Neuronal stem cell (in vitro differentiated cells): ENCODE measurements at regions not wholly inside any gene's neighbourhood (a gene's known extent, or its start where the extent isn't known, plus 50 kb on each side); places are given as distances from the start of the nearest gene placed in this dataset.

ENCODE experiments used
- DNase-seq: peaks from one replicate; pipeline ENCODE4 v3.0.0-alpha.2; 2013; ENCODE audit warnings: low spot score
- H2AFZ ChIP-seq: one replicate; pipeline ENCODE4 v1.6.1; 2013; ENCODE audit warnings: mild to moderate bottlenecking, low read length, inconsistent platforms
- H2AK5ac ChIP-seq: 2 replicates; pipeline ENCODE4 v1.6.1; 2013; ENCODE audit warnings: low read depth, mild to moderate bottlenecking, inconsistent platforms, low read length, moderate library complexity, mixed read lengths
- H2BK120ac ChIP-seq: 2 replicates; pipeline ENCODE4 v1.6.1; 2013; ENCODE audit warnings: low read depth, mild to moderate bottlenecking, inconsistent platforms, low read length, moderate library complexity, mixed read lengths
- H2BK12ac ChIP-seq: one replicate; pipeline ENCODE4 v1.6.1; 2013; ENCODE audit warnings: low read length, inconsistent platforms
- H2BK15ac ChIP-seq: 2 replicates; pipeline ENCODE4 v1.6.1; 2013; ENCODE audit warnings: mild to moderate bottlenecking, low read length, inconsistent platforms, mixed read lengths
- H2BK5ac ChIP-seq: one replicate; pipeline ENCODE4 v1.6.1; 2013; ENCODE audit warnings: inconsistent platforms, mild to moderate bottlenecking, low read length, moderate library complexity
- H3K14ac ChIP-seq: one replicate; pipeline ENCODE4 v1.6.1; 2013; ENCODE audit warnings: low read length, inconsistent platforms
- H3K18ac ChIP-seq: 2 replicates; pipeline ENCODE4 v1.6.1; 2013; ENCODE audit warnings: low read length, inconsistent platforms
- H3K23ac ChIP-seq: 2 replicates; pipeline ENCODE4 v1.6.1; 2013; ENCODE audit warnings: low read depth, mild to moderate bottlenecking, mixed read lengths, low read length, inconsistent platforms; ENCODE audit not compliant: poor library complexity
- H3K27ac ChIP-seq: replicated peaks from 3 replicates; pipeline ENCODE4 v1.5.1; 2013; ENCODE audit warnings: low read length, inconsistent platforms
- H3K27me3 ChIP-seq, 3 experiments: 2 replicates each; pipeline ENCODE4 v1.6.1; 2013; ENCODE audit warnings: low read length in 3 of 3, mild to moderate bottlenecking in 2 of 3, inconsistent platforms in 1 of 3, low read depth in 1 of 3, mixed read lengths in 1 of 3, moderate library complexity in 1 of 3; ENCODE audit not compliant: control insufficient read depth in 3 of 3, insufficient read depth in 3 of 3
- H3K36me3 ChIP-seq, 2 donors: replicated peaks in 1 of 2; 2 replicates each; pipeline ENCODE4 v1.6.1; 2013; ENCODE audit warnings: low read length in 2 of 2; ENCODE audit not compliant: control insufficient read depth in 2 of 2, insufficient read depth in 2 of 2
- H3K4ac ChIP-seq: 2 replicates; pipeline ENCODE4 v1.6.1; 2013; ENCODE audit warnings: inconsistent platforms, mild to moderate bottlenecking, low read length, moderate library complexity
- H3K4me1 ChIP-seq, 2 donors: 1 replicate in 1 of 2; 2 replicates in 1 of 2; pipeline ENCODE4 v1.6.1; 2013; ENCODE audit warnings: low read length in 2 of 2, low read depth in 1 of 2; ENCODE audit not compliant: control insufficient read depth in 2 of 2, insufficient read depth in 1 of 2
- H3K4me2 ChIP-seq: one replicate; pipeline ENCODE4 v1.6.1; 2013; ENCODE audit warnings: mild to moderate bottlenecking, low read length, inconsistent platforms; ENCODE audit not compliant: insufficient read depth, poor library complexity, severe bottlenecking
- H3K4me3 ChIP-seq, 2 donors: 2 replicates each; pipeline ENCODE4 v1.5.1; 2013; ENCODE audit warnings: low read length in 2 of 2, mild to moderate bottlenecking in 2 of 2, inconsistent platforms in 1 of 2, moderate library complexity in 1 of 2
- H3K79me1 ChIP-seq: one replicate; pipeline ENCODE4 v1.6.1; 2013; ENCODE audit warnings: low read depth, mild to moderate bottlenecking, inconsistent platforms, low read length, moderate library complexity
- H3K9ac ChIP-seq: one replicate; pipeline ENCODE4 v1.6.1; 2013; ENCODE audit warnings: mild to moderate bottlenecking, low read depth, low read length, inconsistent platforms; ENCODE audit not compliant: poor library complexity
- H3K9me3 ChIP-seq, 2 donors: replicated peaks in 1 of 2; 2 replicates each; pipeline versions ENCODE3 to v1.6.1; 2013; ENCODE audit warnings: low read length in 2 of 2, mild to moderate bottlenecking in 2 of 2, inconsistent platforms in 1 of 2, low read depth in 1 of 2, mixed read lengths in 1 of 2, moderate library complexity in 1 of 2; ENCODE audit not compliant: control insufficient read depth in 2 of 2, insufficient read depth in 1 of 2
- H4K8ac ChIP-seq: one replicate; pipeline ENCODE4 v1.6.1; 2013; ENCODE audit warnings: low read depth, mild to moderate bottlenecking, inconsistent platforms, low read length, moderate library complexity
- H4K91ac ChIP-seq: one replicate; pipeline ENCODE4 v1.6.1; 2013; ENCODE audit warnings: low read length, low read depth, mild to moderate bottlenecking, inconsistent platforms; ENCODE audit not compliant: poor library complexity
- WGBS, 2 donors: extraction: QIAGEN DNeasy Blood & Tissue Kit; methylation state at CpG; one replicate each; pipeline ENCODE4 v1.1.7; 2013; ENCODE audit warnings: missing lambda C conversion rate in 2 of 2, mixed read lengths in 1 of 2; ENCODE audit not compliant: insufficient read length in 2 of 2, insufficient replicate concordance in 1 of 2; ENCODE audit errors: extremely low coverage in 2 of 2; 5-methylcytosine and 5-hydroxymethylcytosine counted together

GRCh38 chr14:71722885-71723284, 209.3 kb upstream of the RGS6 start:
- DNase-seq: no peak
- Histone ChIP-seq H4K91ac (no peak overlapping the region), H3K18ac (no peak overlapping the region), H3K9ac (no peak overlapping the region), H3K4ac (no peak overlapping the region), H3K27me3 (no peaks in the 10 kb centered on the region), H2AK5ac (no peak overlapping the region), H3K4me1 (peaks cover 0 to 2% of the 10 kb centered on the region in 2 donors), H3K23ac (no peak overlapping the region), H3K4me3 (no peak overlapping the region), H2BK12ac (no peak overlapping the region), H2AFZ (no peak overlapping the region), H3K14ac (no peak overlapping the region), H3K9me3 (no peaks in the 10 kb centered on the region), H3K27ac (no peak overlapping the region), H2BK5ac (no peak overlapping the region), H2BK120ac (no peak overlapping the region), H4K8ac (no peak overlapping the region), H2BK15ac (no peak overlapping the region), H3K4me2 (no peak overlapping the region), H3K79me1 (no peaks in the 10 kb centered on the region), H3K36me3 (peaks cover 12 to 34% of the 10 kb centered on the region in 2 donors)
- no CpG with 5 or more reads among the region's 6 CpGs for WGBS, 2 donors

DNA sequence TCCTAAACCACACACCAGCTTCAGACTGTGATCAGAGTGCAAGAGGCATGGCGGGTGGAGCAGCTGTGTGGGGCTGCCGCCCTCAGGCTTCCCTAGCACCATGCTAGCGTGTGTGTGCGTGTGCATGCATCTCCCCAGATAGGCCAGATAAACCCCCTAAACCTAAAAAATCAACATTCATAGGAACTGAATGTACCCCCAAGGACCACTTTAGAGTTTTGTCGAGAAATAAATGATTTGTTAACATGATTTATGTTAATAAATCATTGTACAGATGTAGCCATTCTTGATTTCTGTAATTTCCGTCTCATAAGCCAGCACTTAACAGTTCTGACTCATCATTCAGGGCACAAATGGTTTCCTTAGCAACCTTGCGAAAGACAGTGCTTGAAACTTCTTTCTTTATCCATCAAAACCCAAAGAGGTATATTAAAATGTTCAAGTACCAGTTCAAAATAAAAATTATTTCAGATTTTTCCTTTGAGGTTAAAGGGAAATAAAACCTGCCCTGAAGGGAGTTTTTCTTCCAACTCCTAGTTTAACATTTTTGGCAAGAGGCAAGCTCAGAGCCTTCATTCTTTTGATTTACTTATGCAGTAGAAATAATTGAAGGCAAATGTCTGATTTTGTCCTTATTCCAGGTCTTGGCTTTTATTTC, 206.2 kb upstream of the RGS6 start:
- no peak for DNase-seq
- no peak overlapping the region for H3K9ac ChIP-seq
- no peak overlapping the region for H2BK120ac ChIP-seq
- H2AFZ ChIP-seq: no peak overlapping the region
- no peak overlapping the region for H2BK5ac ChIP-seq
- H3K4me3 ChIP-seq: no peak overlapping the region
- H3K14ac ChIP-seq: no peak overlapping the region
- no peak overlapping the region for H3K18ac ChIP-seq
- H3K27ac ChIP-seq: no peak overlapping the region
- H3K9me3 ChIP-seq: no peaks in the 10 kb centered on the region
- H2AK5ac ChIP-seq: no peak overlapping the region
- H3K4me2 ChIP-seq: no peak overlapping the region
- H3K27me3 ChIP-seq: no peaks in the 10 kb centered on the region
- H4K91ac ChIP-seq: no peak overlapping the region
- no peak overlapping the region for H2BK12ac ChIP-seq
- WGBS, 2 donors: no CpG with 5 or more reads among the region's 7 CpGs
- no peak overlapping the region for H2BK15ac ChIP-seq
- peaks cover 0 to 4% of the 10 kb centered on the region in 2 donors for H3K4me1 ChIP-seq
- H3K4ac ChIP-seq: no peak overlapping the region
- H3K23ac ChIP-seq: no peak overlapping the region
- H3K36me3 ChIP-seq: peaks cover 21 to 56% of the 10 kb centered on the region in 2 donors
- H3K79me1 ChIP-seq: no peaks in the 10 kb centered on the region
- no peak overlapping the region for H4K8ac ChIP-seq

GRCh38 chr14:71726580-71727021, 205.6 kb upstream of the RGS6 start:
- no peak overlapping the region for H3K27ac ChIP-seq

DNA sequence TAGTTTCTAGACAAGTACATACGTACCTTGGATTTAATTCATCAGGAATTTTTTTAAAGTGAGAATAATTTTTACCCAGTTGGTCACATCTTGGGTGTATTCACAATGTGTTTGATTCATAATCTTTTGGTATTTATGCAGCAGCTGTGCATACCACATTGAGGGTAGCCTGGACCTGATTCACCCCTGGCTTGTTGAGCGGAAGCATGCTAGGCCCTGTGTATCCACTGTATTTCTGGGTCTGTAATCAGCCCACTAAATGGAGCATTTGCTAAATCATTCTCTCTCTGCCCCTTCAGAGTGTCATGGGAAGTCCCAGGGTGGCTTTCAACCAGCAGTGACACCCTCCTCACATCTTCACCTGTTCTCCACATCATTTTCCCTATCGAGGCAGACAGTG, 203.8 kb upstream of the RGS6 start:
- no peak overlapping the region for H3K23ac ChIP-seq
- H2BK15ac ChIP-seq: no peak overlapping the region
- H4K8ac ChIP-seq: no peak overlapping the region
- H3K4me2 ChIP-seq: no peak overlapping the region
- H3K4me3 ChIP-seq: no peak overlapping the region
- H2BK5ac ChIP-seq: no peak overlapping the region
- DNase-seq: no peak
- H2BK12ac ChIP-seq: no peak overlapping the region
- no CpG with 5 or more reads among the region's 3 CpGs for WGBS, 2 donors
- H3K36me3 ChIP-seq: peaks cover 28 to 76% of the 10 kb centered on the region in 2 donors
- H2BK120ac ChIP-seq: no peak overlapping the region
- H3K18ac ChIP-seq: no peak overlapping the region
- H3K9ac ChIP-seq: no peak overlapping the region
- no peak overlapping the region for H2AFZ ChIP-seq
- peaks cover 0 to 4% of the 10 kb centered on the region in 2 donors for H3K4me1 ChIP-seq
- H3K9me3 ChIP-seq: no peaks in the 10 kb centered on the region
- no peaks in the 10 kb centered on the region for H3K79me1 ChIP-seq
- H3K14ac ChIP-seq: no peak overlapping the region
- H3K27me3 ChIP-seq: no peaks in the 10 kb centered on the region
- H4K91ac ChIP-seq: no peak overlapping the region
- H3K4ac ChIP-seq: no peak overlapping the region
- no peak overlapping the region for H2AK5ac ChIP-seq
- no peak overlapping the region for H3K27ac ChIP-seq

More at GRCh38 chr14:71726580-71727021, 205.6 kb upstream of the RGS6 start:
- Histone ChIP-seq H2BK15ac (no peak overlapping the region), H3K79me1 (no peaks in the 10 kb centered on the region), H2BK120ac (no peak overlapping the region), H2BK12ac (no peak overlapping the region), H3K27me3 (no peaks in the 10 kb centered on the region), H2BK5ac (no peak overlapping the region), H3K9ac (no peak overlapping the region), H3K4me2 (no peak overlapping the region), H4K8ac (no peak overlapping the region), H4K91ac (no peak overlapping the region), H3K4me1 (peaks cover 0 to 4% of the 10 kb centered on the region in 2 donors), H3K18ac (no peak overlapping the region), H3K14ac (no peak overlapping the region), H3K4ac (no peak overlapping the region), H3K9me3 (no peaks in the 10 kb centered on the region), H3K4me3 (no peak overlapping the region), H3K23ac (no peak overlapping the region), H2AK5ac (no peak overlapping the region), H2AFZ (no peak overlapping the region), H3K36me3 (peaks cover 26 to 62% of the 10 kb centered on the region in 2 donors)
- no CpG with 5 or more reads among the region's 3 CpGs for WGBS, 2 donors
- DNase-seq: no peak
